LNCAP (cell line): ENCODE measurements at regions not wholly inside any gene's neighbourhood (a gene's known extent, or its start where the extent isn't known, plus 50 kb on each side); places are given as distances from the start of the nearest gene placed in this dataset.

ENCODE experiments used
- CTCF ChIP-seq: fragments of 450-650 bp; IDR thresholded peaks from 2 replicates; pipeline ENCODE4 v1.5.1; 2017; ENCODE audit warnings: mild to moderate bottlenecking

GRCh38 chr3:95673215-95673614, 1141.2 kb upstream of the EPHA6 start:
- no peak for TF ChIP-seq CTCF

GRCh38 chr3:95705786-95706418, 1108.5 kb upstream of the EPHA6 start:
- no peak for TF ChIP-seq CTCF

GRCh38 chr3:95707268-95707667, 1107.1 kb upstream of the EPHA6 start:
- TF ChIP-seq CTCF: no peak

GRCh38 chr3:95710684-95711083, 1103.7 kb upstream of the EPHA6 start:
- no peak for TF ChIP-seq CTCF

GRCh38 chr3:95711789-95712188, 1102.6 kb upstream of the EPHA6 start:
- TF ChIP-seq CTCF: no peak

- no peak for TF ChIP-seq CTCF
These were observed 1099.3 kb upstream of the EPHA6 start for GRCh38 chr3:95715128-95715527.

- no peak for TF ChIP-seq CTCF
These were observed 1097.3 kb upstream of the EPHA6 start for GRCh38 chr3:95717048-95717447.

GRCh38 chr3:95718168-95718567, 1096.2 kb upstream of the EPHA6 start:
- no peak for TF ChIP-seq CTCF
